SK-N-SH (cell line): ENCODE measurements at regions not wholly inside any gene's neighbourhood (a gene's known extent, or its start where the extent isn't known, plus 50 kb on each side); places are given as distances from the start of the nearest gene placed in this dataset.

ENCODE experiments used
- CTCF ChIA-PET: fragments of 300-600, 350-600 bp; formaldehyde crosslinking; extraction: SDS; loops from one replicate; lab custom pipeline; 2021; lab: Yijun Ruan, JAX
- POLR2A ChIA-PET: fragments of 350-600 bp; sonication (Branson Sonifier 250); formaldehyde crosslinking; extraction: SDS; loops from one replicate; lab custom pipeline; 2020; ENCODE audit warnings: antibody characterized with exemption, inconsistent platforms; lab: Yijun Ruan, JAX
- DNase-seq: peaks from one replicate; pipeline ENCODE4 v3.0.0; 2012
- H2AFZ ChIP-seq: fragments of 200-600 bp; sonication (generic); 2 replicates; pipeline ENCODE4 v1.8.1; 2016; ENCODE audit warnings: antibody characterized with exemption, mild to moderate bottlenecking, low read depth
- H3F3A ChIP-seq: fragments of 200-600 bp; sonication (generic); replicated peaks from 2 replicates; pipeline ENCODE3; 2016; ENCODE audit warnings: antibody characterized with exemption, mild to moderate bottlenecking; ENCODE audit not compliant: insufficient read depth
- H3K27ac ChIP-seq, 2 experiments: fragments of 200-500 bp in 1 of 2; fragments of 200-600 bp in 1 of 2; sonication (Bioruptor generic) in 1 of 2; sonication (generic), shearing (Covaris generic) in 1 of 2; 2 replicates each; pipeline versions ENCODE4 v1.5.1 to v1.6.1; 2014 to 2016; ENCODE audit warnings: low read depth in 2 of 2, inconsistent platforms in 1 of 2, low read length in 1 of 2, mild to moderate bottlenecking in 1 of 2, mixed read lengths in 1 of 2
- H3K27me3 ChIP-seq: fragments of 200-600 bp; sonication (generic), shearing (Covaris generic); 2 replicates; pipeline ENCODE4 v1.6.1; 2016; ENCODE audit warnings: mixed run types; ENCODE audit not compliant: insufficient read depth
- H3K36me3 ChIP-seq, 2 experiments: fragments of 200-500 bp in 1 of 2; fragments of 200-600 bp in 1 of 2; sonication (Bioruptor generic) in 1 of 2; sonication (generic) in 1 of 2; replicated peaks in 1 of 2; 2 replicates each; pipeline versions ENCODE3 to v1.5.1; 2014 to 2016; ENCODE audit warnings: low read length in 1 of 2, mild to moderate bottlenecking in 1 of 2; ENCODE audit not compliant: insufficient read depth in 2 of 2, control insufficient read depth in 1 of 2
- H3K4me1 ChIP-seq, 2 experiments: fragments of 200-500 bp in 1 of 2; fragments of 200-600 bp in 1 of 2; sonication (Bioruptor generic) in 1 of 2; sonication (generic), shearing (Covaris generic) in 1 of 2; 2 replicates each; pipeline versions ENCODE4 v1.5.1 to v1.6.1; 2014 to 2016; ENCODE audit warnings: low read depth in 1 of 2, low read length in 1 of 2, mixed run types in 1 of 2; ENCODE audit not compliant: insufficient read depth in 2 of 2, control insufficient read depth in 1 of 2
- H3K4me2 ChIP-seq: fragments of 200-600 bp; sonication (generic), shearing (Covaris generic); 2 replicates; pipeline ENCODE4 v1.6.1; 2017; ENCODE audit warnings: mixed run types
- H3K4me3 ChIP-seq, 2 experiments: fragments of 200-500 bp in 1 of 2; fragments of 200-600 bp in 1 of 2; sonication (Bioruptor generic) in 1 of 2; sonication (generic), shearing (Covaris generic) in 1 of 2; 2 replicates each; pipeline versions ENCODE4 v1.5.1 to v1.8.1; 2014 to 2016; ENCODE audit warnings: low read depth in 2 of 2, inconsistent platforms in 1 of 2, low read length in 1 of 2, mild to moderate bottlenecking in 1 of 2, mixed read lengths in 1 of 2, moderate library complexity in 1 of 2
- H3K79me2 ChIP-seq: fragments of 200-600 bp; sonication (generic); 2 replicates; pipeline ENCODE4 v1.8.1; 2017; ENCODE audit warnings: mild to moderate bottlenecking; ENCODE audit not compliant: insufficient read depth
- H3K9ac ChIP-seq: fragments of 200-600 bp; sonication (generic); 2 replicates; pipeline ENCODE4 v1.6.1; 2017; ENCODE audit warnings: mixed run types
- H3K9me2 ChIP-seq: fragments of 200-600 bp; sonication (generic); 2 replicates; pipeline ENCODE4 v1.6.1; 2017; ENCODE audit warnings: mixed run types
- H3K9me3 ChIP-seq: fragments of 200-600 bp; sonication (generic); 2 replicates; pipeline ENCODE4 v1.6.1; 2017; ENCODE audit warnings: mixed run types, mild to moderate bottlenecking, moderate library complexity
- H4K20me1 ChIP-seq: fragments of 200-600 bp; sonication (generic); 2 replicates; pipeline ENCODE4 v1.6.1; 2017; ENCODE audit warnings: mild to moderate bottlenecking, mixed run types; ENCODE audit not compliant: insufficient read depth
- EP300 ChIP-seq, 2 experiments: IDR thresholded peaks; 2 replicates each; pipeline versions ENCODE4 v1.4.0 to v1.6.1; 2012; ENCODE audit warnings: borderline replicate concordance in 1 of 2, low read depth in 1 of 2, low read length in 1 of 2
- EZH2phosphoT487 ChIP-seq: fragments of 200-600 bp; sonication (generic); IDR thresholded peaks from 2 replicates; pipeline ENCODE4 v1.6.1; 2017; ENCODE audit warnings: low read depth, mixed run types, mild to moderate bottlenecking, antibody characterized with exemption, moderate library complexity, borderline replicate concordance
- FOXJ3 ChIP-seq: sonication (generic); formaldehyde crosslinking; IDR thresholded peaks from 2 replicates; pipeline ENCODE4 v1.5.1; 2020; ENCODE audit warnings: mild to moderate bottlenecking, missing genetic modification reagents
- FOXM1 ChIP-seq: IDR thresholded peaks from 2 replicates; pipeline ENCODE4 v1.4.0; 2012; ENCODE audit warnings: low read depth, mild to moderate bottlenecking
- MAX ChIP-seq: IDR thresholded peaks from 2 replicates; pipeline ENCODE4 v1.4.0; 2012; ENCODE audit warnings: low read depth
- MEF2A ChIP-seq: IDR thresholded peaks from 2 replicates; pipeline ENCODE4 v1.4.0; 2012; ENCODE audit warnings: low read depth, borderline replicate concordance
- NFIC ChIP-seq: IDR thresholded peaks from 2 replicates; pipeline ENCODE4 v1.4.0; 2012; ENCODE audit warnings: borderline replicate concordance
- PBX3 ChIP-seq: IDR thresholded peaks from 2 replicates; pipeline ENCODE4; 2012
- POLR2AphosphoS5 ChIP-seq: IDR thresholded peaks from 2 replicates; pipeline ENCODE4 v1.6.1; 2012; ENCODE audit warnings: low read depth, low read length
- REST ChIP-seq: IDR thresholded peaks from 2 replicates; pipeline ENCODE4 v1.6.1; 2012; ENCODE audit warnings: mild to moderate bottlenecking, low read depth, low read length, moderate library complexity
- RFX5 ChIP-seq: IDR thresholded peaks from 2 replicates; pipeline ENCODE4 v1.6.1; 2012; ENCODE audit warnings: mild to moderate bottlenecking, improper control_type of control experiment, low read length
- SIN3A ChIP-seq: IDR thresholded peaks from 2 replicates; pipeline ENCODE4 v1.6.1; 2012; ENCODE audit warnings: low read depth, mild to moderate bottlenecking, low read length, moderate library complexity, borderline replicate concordance
- TAF1 ChIP-seq: IDR thresholded peaks from 2 replicates; pipeline ENCODE4 v1.6.1; 2012; ENCODE audit warnings: low read depth, mild to moderate bottlenecking, low read length, moderate library complexity, borderline replicate concordance
- TCF12 ChIP-seq: IDR thresholded peaks from 2 replicates; pipeline ENCODE4 v1.4.0; 2012
- TEAD4 ChIP-seq: IDR thresholded peaks from 2 replicates; pipeline ENCODE4 v1.4.0; 2012; ENCODE audit warnings: mild to moderate bottlenecking, borderline replicate concordance; ENCODE audit not compliant: insufficient read depth
- USF2 ChIP-seq: fragments of 150-350 bp; IDR thresholded peaks from 2 replicates; pipeline ENCODE4 v1.6.1; 2017; ENCODE audit warnings: antibody characterized with exemption, low read length, low read depth, borderline replicate concordance
- YY1 ChIP-seq: IDR thresholded peaks from 2 replicates; pipeline ENCODE4 v1.4.0; 2012; ENCODE audit warnings: low read depth, mild to moderate bottlenecking
- WGBS: methylation state at CpG from one replicate; pipeline ENCODE4 v1.1.6; 2017; ENCODE audit warnings: low lambda C conversion rate; 5-methylcytosine and 5-hydroxymethylcytosine counted together

- ChIA-PET CTCF (interaction anchor here (1.6 kb wide), 1 partner anchor 14 kb away, joined by 3 read pairs; no protein-coding TSS in a partner anchor), POLR2A (no interaction called here)
- 49% methylated on average over 10 of the region's 10 CpGs for WGBS
- Histone ChIP-seq H4K20me1 (no peaks in the 10 kb centered on the region), H3K9me3 (no peaks in the 10 kb centered on the region), H3K9ac (no peak overlapping the region), H3F3A (peaks cover 6% of the 10 kb centered on the region), H3K27me3 (no peaks in the 10 kb centered on the region; the same call in 1 of the 2 replicates), H3K36me3 (no peaks in the 10 kb centered on the region), H3K79me2 (no peaks in the 10 kb centered on the region), H3K4me3 (no peak overlapping the region), H3K9me2 (no peaks in the 10 kb centered on the region), H3K4me2 (no peak overlapping the region), H3K4me1 (peaks cover 0 to 4% of the 10 kb centered on the region in 2 experiments; a peak in 1 of 4 replicates), H2AFZ (no peak overlapping the region), H3K27ac (no peak overlapping the region)
- no peak for DNase-seq
- TF ChIP-seq MEF2A (no peak), EP300 (IDR thresholded peaks at IDR 0.05; ENCODE audit: borderline replicate concordance in 1 of 2, low read depth in 1 of 2, low read length in 1 of 2) (no peak), FOXJ3 (CRISPR knock-in tag) (no peak), NFIC (no peak), YY1 (no peak), TAF1 (no peak), POLR2AphosphoS5 (no peak), USF2 (no peak), PBX3 (no peak), FOXM1 (no peak), TCF12 (no peak), REST (no peak), MAX (no peak), RFX5 (no peak), SIN3A (no peak), TEAD4 (no peak), EZH2phosphoT487 (no peak)
Measured at GRCh38 chr2:8400196-8400595, 281.7 kb upstream of the ID2 start.
